Bronchial epithelial cell (primary cell): ENCODE measurements at regions not wholly inside any gene's neighbourhood (a gene's known extent, or its start where the extent isn't known, plus 50 kb on each side); places are given as distances from the start of the nearest gene placed in this dataset.

Experiments
- DNase-seq: peaks from one replicate; pipeline ENCODE4 v3.0.0-alpha.2; 2010; ENCODE audit warnings: low read depth
- FAIRE-seq: peaks from 2 replicates; lab custom pipeline; 2011; peaks lifted over from hg19 to GRCh38; lab: Jason Lieb, UNC
- H3K27me3 ChIP-seq: 2 replicates; pipeline ENCODE4 v1.5.1; 2011; ENCODE audit warnings: low read length; ENCODE audit not compliant: control insufficient read depth, insufficient read depth
- H3K36me3 ChIP-seq: 2 replicates; pipeline ENCODE4 v1.5.1; 2011; ENCODE audit warnings: low read length; ENCODE audit not compliant: control insufficient read depth, insufficient read depth
- H3K4me3 ChIP-seq: 2 replicates; pipeline ENCODE4 v1.5.1; 2011; ENCODE audit warnings: mild to moderate bottlenecking, low read depth, low read length, control low read depth
- TF ChIP-seq, protein P1 (sequence below): IDR thresholded peaks from 2 replicates; pipeline ENCODE4 v1.5.1; 2011; ENCODE audit warnings: mild to moderate bottlenecking, moderate library complexity, low read length, control low read depth, inconsistent platforms; ENCODE audit not compliant: insufficient read depth, severe bottlenecking

DNA sequence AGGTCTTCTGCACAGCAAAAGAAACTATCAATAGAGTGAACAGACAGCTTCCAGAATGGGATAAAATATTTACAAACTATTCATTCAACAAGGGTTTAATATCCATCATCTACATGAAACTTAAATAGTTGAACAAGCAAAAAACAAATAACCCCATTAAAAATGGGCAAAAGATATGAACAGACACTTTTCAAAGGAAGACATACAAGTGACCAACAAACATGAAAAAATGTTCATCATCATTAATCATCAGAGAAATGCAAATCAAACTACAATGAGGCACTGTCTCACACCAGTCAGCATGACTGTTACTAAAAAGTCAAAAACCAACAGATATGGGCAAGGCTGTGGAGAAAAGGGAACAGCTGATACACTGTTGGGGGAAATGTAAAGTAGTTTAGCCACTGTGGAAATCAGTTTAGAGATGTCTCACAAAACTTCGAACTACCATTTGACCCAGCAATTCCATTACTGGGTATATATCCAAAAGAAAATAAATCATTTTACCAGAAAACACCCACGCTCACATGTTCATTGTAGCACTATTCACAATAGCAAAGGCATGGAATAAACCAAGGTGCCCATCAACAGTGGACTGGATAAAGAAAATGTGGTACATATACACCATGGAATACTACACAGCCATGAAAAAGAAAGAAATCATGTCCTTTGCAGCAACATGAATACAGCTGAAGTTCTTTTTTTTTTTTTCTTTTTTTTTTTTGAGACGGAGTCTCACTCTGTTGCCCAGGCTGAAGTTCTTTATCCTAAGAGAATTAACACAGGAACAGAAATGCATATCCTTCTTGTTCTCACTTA lies 172.6 kb downstream of the KLF6 start:
- H3K36me3 ChIP-seq = no peaks in the 10 kb centered on the region
- DNase-seq = no peak

DNA sequence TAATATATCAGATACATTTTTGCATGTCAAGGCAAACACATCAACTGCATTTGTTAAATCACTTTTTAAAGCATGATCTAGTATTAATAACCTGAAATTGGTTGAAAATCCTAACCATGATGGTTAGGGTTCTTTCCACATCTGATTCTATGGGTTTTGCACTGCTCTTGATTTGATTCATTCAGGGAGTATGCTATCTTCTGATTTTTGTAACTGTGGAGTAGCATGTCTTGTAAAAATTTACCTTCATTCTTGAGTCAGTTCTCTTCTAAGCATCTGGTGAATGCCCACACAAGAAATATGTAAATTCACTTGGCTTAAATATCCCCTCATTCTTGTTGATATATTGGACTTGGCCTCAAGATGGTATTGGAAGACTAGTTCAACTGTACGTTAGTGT lies 178.7 kb downstream of the KLF6 start:
- Histone ChIP-seq H3K27me3 (no peaks in the 10 kb centered on the region), H3K4me3 (no peak overlapping the region), H3K36me3 (no peaks in the 10 kb centered on the region)
- TF ChIP-seq, protein P1, sequence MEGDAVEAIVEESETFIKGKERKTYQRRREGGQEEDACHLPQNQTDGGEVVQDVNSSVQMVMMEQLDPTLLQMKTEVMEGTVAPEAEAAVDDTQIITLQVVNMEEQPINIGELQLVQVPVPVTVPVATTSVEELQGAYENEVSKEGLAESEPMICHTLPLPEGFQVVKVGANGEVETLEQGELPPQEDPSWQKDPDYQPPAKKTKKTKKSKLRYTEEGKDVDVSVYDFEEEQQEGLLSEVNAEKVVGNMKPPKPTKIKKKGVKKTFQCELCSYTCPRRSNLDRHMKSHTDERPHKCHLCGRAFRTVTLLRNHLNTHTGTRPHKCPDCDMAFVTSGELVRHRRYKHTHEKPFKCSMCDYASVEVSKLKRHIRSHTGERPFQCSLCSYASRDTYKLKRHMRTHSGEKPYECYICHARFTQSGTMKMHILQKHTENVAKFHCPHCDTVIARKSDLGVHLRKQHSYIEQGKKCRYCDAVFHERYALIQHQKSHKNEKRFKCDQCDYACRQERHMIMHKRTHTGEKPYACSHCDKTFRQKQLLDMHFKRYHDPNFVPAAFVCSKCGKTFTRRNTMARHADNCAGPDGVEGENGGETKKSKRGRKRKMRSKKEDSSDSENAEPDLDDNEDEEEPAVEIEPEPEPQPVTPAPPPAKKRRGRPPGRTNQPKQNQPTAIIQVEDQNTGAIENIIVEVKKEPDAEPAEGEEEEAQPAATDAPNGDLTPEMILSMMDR = no peak
- no peak for FAIRE-seq
- DNase-seq = no peak

More for the DNA sequence above, 172.6 kb downstream of the KLF6 start:
- Histone ChIP-seq H3K27me3 (no peaks in the 10 kb centered on the region), H3K4me3 (no peak overlapping the region)
- TF ChIP-seq, protein P1 = no peak
- FAIRE-seq = no peak

- DNase-seq (no peak), FAIRE-seq (no peak)
Measured at GRCh38 chr10:3605882-3606281, 179.1 kb downstream of the KLF6 start.

DNA sequence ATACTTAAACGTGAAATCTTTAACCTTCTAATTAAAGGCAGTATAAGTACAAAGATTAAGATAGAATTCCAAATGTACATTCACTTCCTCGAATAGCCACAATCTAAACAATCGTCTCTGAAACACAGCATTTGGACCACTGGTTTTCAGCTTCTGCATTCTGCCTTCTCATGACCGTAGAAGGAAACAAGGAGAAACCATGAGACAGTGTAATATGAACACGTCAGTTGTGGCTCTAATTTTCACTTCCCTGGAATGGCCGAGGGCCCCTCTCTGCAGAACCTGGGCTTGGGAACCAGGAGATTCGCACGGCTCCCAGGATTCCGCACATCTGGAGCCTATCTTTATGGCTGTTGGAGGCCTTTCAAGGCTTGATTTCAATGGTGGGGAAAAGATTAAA lies 189.3 kb downstream of the KLF6 start:
- no peaks in the 10 kb centered on the region for H3K36me3 ChIP-seq
- H3K27me3 ChIP-seq = no peaks in the 10 kb centered on the region
- DNase-seq (no peak), FAIRE-seq (no peak)
- TF ChIP-seq, protein P1 = no peak
- no peak overlapping the region for H3K4me3 ChIP-seq

More at GRCh38 chr10:3605882-3606281, 179.1 kb downstream of the KLF6 start:
- Histone ChIP-seq H3K4me3 (no peak overlapping the region), H3K36me3 (no peaks in the 10 kb centered on the region), H3K27me3 (no peaks in the 10 kb centered on the region)
- TF ChIP-seq, protein P1 = no peak

DNA sequence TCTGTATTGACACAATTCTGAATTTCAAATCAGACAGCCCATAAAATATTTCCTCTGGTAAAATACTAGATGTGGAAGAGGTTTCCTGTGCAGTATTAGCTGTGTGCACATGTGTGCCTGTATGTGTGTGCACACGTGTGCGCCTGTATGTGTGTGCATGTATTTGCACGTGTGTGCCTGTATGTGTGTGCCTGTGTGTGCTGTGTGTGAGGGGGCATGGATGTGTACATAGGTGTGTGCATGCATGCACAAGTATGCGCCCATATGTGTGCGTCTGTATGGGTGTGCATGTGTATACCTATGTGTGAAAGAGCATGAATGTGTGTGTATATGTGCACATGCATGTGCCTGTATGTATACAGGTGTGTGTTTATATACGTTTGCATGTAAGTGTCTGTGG lies 191.4 kb downstream of the KLF6 start:
- DNase-seq (no peak), FAIRE-seq (peak; percentile 28)
- H3K36me3 ChIP-seq = no peaks in the 10 kb centered on the region
- no peaks in the 10 kb centered on the region for H3K27me3 ChIP-seq
- no peak overlapping the region for H3K4me3 ChIP-seq
- TF ChIP-seq, protein P1 = no peak
